ENCODE measurements at regions not wholly inside any gene's neighbourhood (a gene's known extent, or its start where the extent isn't known, plus 50 kb on each side); places are given as distances from the start of the nearest gene placed in this dataset.

- H3K27me3 ChIP-seq (ENCODE audit: insufficient read depth, low read length) = no peaks in the 10 kb centered on the region
- H3K9me2 ChIP-seq (ENCODE audit: insufficient read depth) = no peaks in the 10 kb centered on the region
- H3K4me2 ChIP-seq (ENCODE audit: low read length) = no peak overlapping the region
- POLR2A ChIA-PET = no interaction called here
- RAD21 ChIA-PET (ENCODE audit: low non-redundant PET in 1 of 2, low total read pairs in 2 of 2, uncharacterized antibody in 2 of 2, unreplicated experiment in 2 of 2) = no interaction called here
- no peak for ATAC-seq
- H3K4me1 ChIP-seq (ENCODE audit: control insufficient read depth in 1 of 2, insufficient read depth in 2 of 2, low read length in 2 of 2) = peaks cover 0 to 6% of the 10 kb centered on the region in 2 experiments; a peak in 1 of 4 replicates
- BruUV-seq (replicated peaks) = no TSS peak
- H3K36me3 ChIP-seq (ENCODE audit: control insufficient read depth in 1 of 2, insufficient read depth in 2 of 2, low read length in 2 of 2) = no peaks in the 10 kb centered on the region
- no peak overlapping the region for H3K4me3 ChIP-seq (replicated peaks in 1 of 2; ENCODE audit: low read depth in 1 of 2, low read length in 2 of 2)
- TF ChIP-seq EZH2phosphoT487 (IDR thresholded peaks at IDR 0.05; ENCODE audit: borderline replicate concordance) (no peak), CBX3 (IDR thresholded peaks at IDR 0.05; ENCODE audit: low read depth) (no peak), ZNF274 (IDR thresholded peaks at IDR 0.05; ENCODE audit: low read depth, low read length) (no peak), ZFX (IDR thresholded peaks at IDR 0.05) (no peak), YY1 (IDR thresholded peaks at IDR 0.05; ENCODE audit: extremely low read depth, insufficient replicate concordance, low read depth, low read length) (no peak), SRF (IDR thresholded peaks at IDR 0.05; ENCODE audit: low read depth) (no peak), POLR2AphosphoS5 (IDR thresholded peaks at IDR 0.05; ENCODE audit: low read depth, low read length) (no peak), SP1 (IDR thresholded peaks at IDR 0.05; ENCODE audit: low read depth) (no peak), EGR1 (IDR thresholded peaks at IDR 0.05; ENCODE audit: low read depth) (no peak), EZH2 (IDR thresholded peaks at IDR 0.05) (no peak)
- TF ChIP-seq, protein P1, sequence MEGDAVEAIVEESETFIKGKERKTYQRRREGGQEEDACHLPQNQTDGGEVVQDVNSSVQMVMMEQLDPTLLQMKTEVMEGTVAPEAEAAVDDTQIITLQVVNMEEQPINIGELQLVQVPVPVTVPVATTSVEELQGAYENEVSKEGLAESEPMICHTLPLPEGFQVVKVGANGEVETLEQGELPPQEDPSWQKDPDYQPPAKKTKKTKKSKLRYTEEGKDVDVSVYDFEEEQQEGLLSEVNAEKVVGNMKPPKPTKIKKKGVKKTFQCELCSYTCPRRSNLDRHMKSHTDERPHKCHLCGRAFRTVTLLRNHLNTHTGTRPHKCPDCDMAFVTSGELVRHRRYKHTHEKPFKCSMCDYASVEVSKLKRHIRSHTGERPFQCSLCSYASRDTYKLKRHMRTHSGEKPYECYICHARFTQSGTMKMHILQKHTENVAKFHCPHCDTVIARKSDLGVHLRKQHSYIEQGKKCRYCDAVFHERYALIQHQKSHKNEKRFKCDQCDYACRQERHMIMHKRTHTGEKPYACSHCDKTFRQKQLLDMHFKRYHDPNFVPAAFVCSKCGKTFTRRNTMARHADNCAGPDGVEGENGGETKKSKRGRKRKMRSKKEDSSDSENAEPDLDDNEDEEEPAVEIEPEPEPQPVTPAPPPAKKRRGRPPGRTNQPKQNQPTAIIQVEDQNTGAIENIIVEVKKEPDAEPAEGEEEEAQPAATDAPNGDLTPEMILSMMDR (IDR thresholded peaks at IDR 0.05 in 2 of 3, conservative IDR thresholded peaks at IDR 0.05 in 1 of 3; ENCODE audit: borderline replicate concordance in 1 of 3, insufficient read depth in 1 of 3, low read depth in 2 of 3, low read length in 2 of 3) = no peak
- TF ChIP-seq, protein P2, sequence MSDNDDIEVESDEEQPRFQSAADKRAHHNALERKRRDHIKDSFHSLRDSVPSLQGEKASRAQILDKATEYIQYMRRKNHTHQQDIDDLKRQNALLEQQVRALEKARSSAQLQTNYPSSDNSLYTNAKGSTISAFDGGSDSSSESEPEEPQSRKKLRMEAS (IDR thresholded peaks at IDR 0.05) = no peak
- no peak overlapping the region for H2AFZ ChIP-seq (ENCODE audit: low read depth, low read length, poor library complexity, severe bottlenecking)
- no peaks in the 10 kb centered on the region for H4K20me1 ChIP-seq (ENCODE audit: insufficient read depth)
- CTCF ChIA-PET = no interaction called here
- no peak overlapping the region for H3K27ac ChIP-seq (ENCODE audit: low read depth, low read length)
- no peaks in the 10 kb centered on the region for H3K9me3 ChIP-seq (ENCODE audit: control insufficient read depth in 1 of 2, insufficient read depth in 1 of 2, low read depth in 1 of 2, low read length in 2 of 2)
- H3K9ac ChIP-seq (ENCODE audit: low read length) = no peak overlapping the region
- H3K79me2 ChIP-seq (ENCODE audit: insufficient read depth, low read length) = no peaks in the 10 kb centered on the region
- intact Hi-C loops (cut with micrococcal nuclease) = loop anchor here (10.0 kb wide), 1 partner anchor 706 kb away; no protein-coding TSS in a partner anchor
- no peak for DNase-seq (ENCODE audit: low read depth, low spot score)
Observed at GRCh38 chr6:148068437-148069061, 274.1 kb upstream of the SASH1 start.
